MCF 10A (cell line): ENCODE measurements at regions not wholly inside any gene's neighbourhood (a gene's known extent, or its start where the extent isn't known, plus 50 kb on each side); places are given as distances from the start of the nearest gene placed in this dataset.
"Not testable (repeated sequence)": the region's sequence is repeated elsewhere in the genome, so short reads cannot be mapped to it uniquely, and the experiment has no call there.

Experiments
- BruUV-seq: library from RNA; stranded (reverse); fragments of 400-500 nt; replicated peaks from 2 replicates; lab custom pipeline; 2021; lab: Mats Ljungman, UMichigan
- CTCF ChIA-PET: fragments of 300-600 bp; sonication (Branson Sonifier 250); formaldehyde crosslinking; extraction: SDS; loops from one replicate; lab custom pipeline; 2021; ENCODE audit warnings: antibody characterized with exemption, inconsistent platforms; lab: Yijun Ruan, JAX
- POLR2A ChIA-PET: fragments of 300-600, 350-650 bp; sonication (Branson Sonifier 250); formaldehyde crosslinking; extraction: SDS; loops from one replicate; lab custom pipeline; 2020; ENCODE audit warnings: antibody characterized with exemption, inconsistent platforms; lab: Yijun Ruan, JAX
- DNase-seq: peaks from one replicate; pipeline ENCODE4 v3.0.0-alpha.2; 2018; ENCODE audit not compliant: unreplicated experiment
- H3K27ac Mint-ChIP-seq: one replicate; pipeline ENCODE4 v1.8.0; 2022; ENCODE audit warnings: mild to moderate bottlenecking, low read depth, mixed read lengths; ENCODE audit not compliant: unreplicated experiment
- H3K27me3 Mint-ChIP-seq: one replicate; pipeline ENCODE4 v1.8.0; 2022; ENCODE audit warnings: mixed read lengths; ENCODE audit not compliant: insufficient read depth, unreplicated experiment
- H3K36me3 Mint-ChIP-seq: one replicate; pipeline ENCODE4 v1.8.0; 2022; ENCODE audit warnings: mild to moderate bottlenecking, moderate library complexity, mixed read lengths; ENCODE audit not compliant: insufficient read depth, unreplicated experiment
- H3K4me1 Mint-ChIP-seq: one replicate; pipeline ENCODE4 v1.8.0; 2022; ENCODE audit warnings: mixed read lengths; ENCODE audit not compliant: insufficient read depth, unreplicated experiment
- H3K4me3 Mint-ChIP-seq: one replicate; pipeline ENCODE4 v1.8.0; 2022; ENCODE audit warnings: mild to moderate bottlenecking, moderate library complexity, mixed read lengths; ENCODE audit not compliant: unreplicated experiment
- H3K9me3 Mint-ChIP-seq: one replicate; pipeline ENCODE4 v1.8.0; 2022; ENCODE audit warnings: mixed read lengths; ENCODE audit not compliant: unreplicated experiment
- intact Hi-C: fragments of 100-400 bp; cut with micrococcal nuclease; formaldehyde crosslinking; loops from 2 replicates; pipeline ENCODE4 v1.14.1; 2022
- TF ChIP-seq, protein P1 (sequence below): fragments of 200-600 bp; IDR thresholded peaks from one replicate; pipeline ENCODE4 v1.8.0; 2022; ENCODE audit warnings: antibody characterized with exemption, mild to moderate bottlenecking; ENCODE audit not compliant: unreplicated experiment

DNA sequence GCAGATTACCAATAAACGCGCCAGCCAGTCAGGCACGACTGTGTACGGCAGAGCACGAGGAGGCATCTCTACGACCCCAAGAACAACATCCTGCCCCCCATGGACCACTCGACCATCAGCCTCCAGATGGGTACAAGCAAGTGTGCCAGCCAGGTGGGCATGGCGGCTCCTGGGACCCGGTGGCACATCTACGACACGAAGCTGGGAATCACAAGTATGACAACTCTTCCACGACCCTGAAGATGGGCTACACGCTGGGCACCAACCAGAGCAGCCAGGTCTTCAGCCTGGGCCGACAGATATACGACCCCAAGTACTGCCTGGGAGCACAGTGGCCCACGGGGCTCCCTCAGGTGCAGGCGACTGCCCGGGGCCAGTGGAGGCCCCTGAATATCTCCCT lies 217.6 kb downstream of the POTED start:
- BruUV-seq, result no TSS peak

DNA sequence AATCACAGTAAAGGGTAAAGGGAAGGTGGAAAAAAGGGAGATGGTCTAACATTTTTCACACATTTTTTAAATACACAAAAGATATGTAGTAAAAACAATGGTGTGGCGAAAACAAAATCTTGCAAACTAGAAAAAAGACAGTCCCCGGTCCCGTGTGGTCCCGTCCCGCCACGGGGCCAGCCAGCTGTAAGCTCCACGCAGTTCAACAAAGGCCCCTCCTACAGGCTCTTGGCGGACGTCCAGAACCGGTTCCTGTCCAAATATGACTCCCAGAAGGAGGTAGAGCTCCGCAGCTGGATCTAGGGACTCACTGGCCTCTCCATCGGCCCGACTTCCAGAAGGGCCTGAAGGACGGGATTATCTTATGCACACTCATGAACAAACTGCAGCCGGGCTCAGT lies 216.9 kb downstream of the POTED start:
- intact Hi-C loops, BruUV-seq, H3K9me3 Mint-ChIP-seq, DNase-seq, POLR2A ChIA-PET, H3K4me3 Mint-ChIP-seq, H3K27ac Mint-ChIP-seq, H3K27me3 Mint-ChIP-seq, H3K36me3 Mint-ChIP-seq, H3K4me1 Mint-ChIP-seq: not testable (repeated sequence)
- CTCF ChIA-PET, result interaction anchor here (0.7 kb wide), 1 partner anchor 47 kb away, joined by 3 read pairs; no protein-coding TSS in a partner anchor

More for the DNA sequence above, 217.6 kb downstream of the POTED start:
- ChIA-PET CTCF (interaction anchor here (0.7 kb wide), 1 partner anchor 46 kb away, joined by 3 read pairs; no protein-coding TSS in a partner anchor), POLR2A (no interaction called here)
- DNase-seq, result no peak
- intact Hi-C loops, result no loop called here
- Mint-ChIP-seq H3K4me3 (no peak overlapping the region), H3K27ac (no peak overlapping the region), H3K27me3 (no peaks in the 10 kb centered on the region), H3K4me1 (no peaks in the 10 kb centered on the region), H3K9me3 (peaks cover 8% of the 10 kb centered on the region), H3K36me3 (no peaks in the 10 kb centered on the region)
- TF ChIP-seq, protein P1, sequence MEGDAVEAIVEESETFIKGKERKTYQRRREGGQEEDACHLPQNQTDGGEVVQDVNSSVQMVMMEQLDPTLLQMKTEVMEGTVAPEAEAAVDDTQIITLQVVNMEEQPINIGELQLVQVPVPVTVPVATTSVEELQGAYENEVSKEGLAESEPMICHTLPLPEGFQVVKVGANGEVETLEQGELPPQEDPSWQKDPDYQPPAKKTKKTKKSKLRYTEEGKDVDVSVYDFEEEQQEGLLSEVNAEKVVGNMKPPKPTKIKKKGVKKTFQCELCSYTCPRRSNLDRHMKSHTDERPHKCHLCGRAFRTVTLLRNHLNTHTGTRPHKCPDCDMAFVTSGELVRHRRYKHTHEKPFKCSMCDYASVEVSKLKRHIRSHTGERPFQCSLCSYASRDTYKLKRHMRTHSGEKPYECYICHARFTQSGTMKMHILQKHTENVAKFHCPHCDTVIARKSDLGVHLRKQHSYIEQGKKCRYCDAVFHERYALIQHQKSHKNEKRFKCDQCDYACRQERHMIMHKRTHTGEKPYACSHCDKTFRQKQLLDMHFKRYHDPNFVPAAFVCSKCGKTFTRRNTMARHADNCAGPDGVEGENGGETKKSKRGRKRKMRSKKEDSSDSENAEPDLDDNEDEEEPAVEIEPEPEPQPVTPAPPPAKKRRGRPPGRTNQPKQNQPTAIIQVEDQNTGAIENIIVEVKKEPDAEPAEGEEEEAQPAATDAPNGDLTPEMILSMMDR, result no peak

DNA sequence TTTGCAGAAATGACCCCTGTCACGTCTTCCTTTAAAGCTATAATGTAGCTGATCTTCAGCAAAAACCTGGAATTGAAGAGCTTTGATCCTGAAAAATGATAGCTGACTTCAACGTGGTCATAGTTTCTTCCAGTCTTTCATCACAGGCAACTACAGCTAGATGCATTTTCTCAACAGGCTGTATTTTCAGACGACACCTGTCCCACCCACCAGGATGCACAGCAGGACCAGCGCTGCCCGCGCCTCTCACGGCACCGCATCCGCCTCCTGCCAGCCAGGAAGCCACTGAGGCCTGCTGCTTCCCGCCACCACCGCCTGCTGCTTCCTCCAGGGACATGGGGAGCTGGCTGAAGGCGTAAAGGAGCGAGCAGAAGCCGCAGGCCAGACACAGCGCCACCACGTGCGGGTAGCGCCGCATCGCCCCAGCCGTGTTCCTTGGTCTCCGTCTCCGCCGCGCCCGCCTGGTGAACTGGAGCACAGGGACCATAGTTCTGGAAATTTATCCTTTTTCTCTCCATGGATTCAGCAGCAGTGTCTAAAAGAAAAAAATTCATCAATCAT lies 215.7 kb downstream of the POTED start:
- CTCF ChIA-PET, H3K4me3 Mint-ChIP-seq, DNase-seq, POLR2A ChIA-PET, intact Hi-C loops, H3K36me3 Mint-ChIP-seq, H3K27me3 Mint-ChIP-seq, BruUV-seq, H3K9me3 Mint-ChIP-seq, H3K27ac Mint-ChIP-seq, H3K4me1 Mint-ChIP-seq: not testable (repeated sequence)

DNA sequence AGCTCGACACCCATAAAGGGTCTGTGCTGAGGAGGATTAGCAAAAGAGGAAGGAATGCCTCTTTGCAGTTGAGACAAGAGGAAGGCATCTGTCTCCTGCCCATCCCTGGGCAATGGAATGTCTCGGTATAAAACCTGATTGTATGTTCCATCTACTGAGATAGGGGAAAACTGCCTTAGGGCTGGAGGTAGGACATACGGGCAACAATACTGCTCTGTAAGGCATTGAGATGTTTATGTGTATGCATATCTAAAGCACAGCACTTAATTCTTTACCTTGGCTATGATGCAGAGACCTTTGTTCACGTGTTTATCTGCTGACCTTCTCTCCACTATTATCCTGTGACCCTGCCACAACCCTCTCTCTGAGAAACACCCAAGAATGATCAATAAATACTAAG lies 210.7 kb downstream of the POTED start:
- POLR2A ChIA-PET, intact Hi-C loops, H3K4me3 Mint-ChIP-seq, H3K4me1 Mint-ChIP-seq, H3K27ac Mint-ChIP-seq, H3K9me3 Mint-ChIP-seq, BruUV-seq, CTCF ChIA-PET, H3K36me3 Mint-ChIP-seq, DNase-seq, H3K27me3 Mint-ChIP-seq: not testable (repeated sequence)

DNA sequence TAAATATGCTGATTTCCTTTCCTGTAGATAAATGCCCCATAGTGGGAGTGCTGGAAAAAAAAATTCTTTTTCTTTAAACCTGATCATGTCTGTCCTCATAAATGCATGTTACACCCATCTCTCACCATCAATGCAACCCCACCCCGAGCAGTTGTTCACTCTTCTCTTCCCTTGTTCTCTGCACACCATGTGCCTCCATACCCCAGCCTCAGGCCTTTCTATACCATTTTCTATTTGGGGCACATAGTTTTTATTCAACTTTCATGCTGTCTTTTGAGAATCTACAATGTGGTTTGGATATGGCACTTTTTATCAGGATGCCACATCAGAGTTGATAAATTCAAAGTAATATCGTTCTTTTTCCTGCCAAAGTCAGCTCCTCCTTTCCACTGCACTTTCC lies 202.6 kb downstream of the POTED start:
- H3K36me3 Mint-ChIP-seq, BruUV-seq, H3K4me1 Mint-ChIP-seq, H3K27me3 Mint-ChIP-seq, intact Hi-C loops, POLR2A ChIA-PET, H3K27ac Mint-ChIP-seq, H3K4me3 Mint-ChIP-seq, CTCF ChIA-PET, DNase-seq: not testable (repeated sequence)
- peaks cover 19% of the 10 kb centered on the region for H3K9me3 Mint-ChIP-seq

DNA sequence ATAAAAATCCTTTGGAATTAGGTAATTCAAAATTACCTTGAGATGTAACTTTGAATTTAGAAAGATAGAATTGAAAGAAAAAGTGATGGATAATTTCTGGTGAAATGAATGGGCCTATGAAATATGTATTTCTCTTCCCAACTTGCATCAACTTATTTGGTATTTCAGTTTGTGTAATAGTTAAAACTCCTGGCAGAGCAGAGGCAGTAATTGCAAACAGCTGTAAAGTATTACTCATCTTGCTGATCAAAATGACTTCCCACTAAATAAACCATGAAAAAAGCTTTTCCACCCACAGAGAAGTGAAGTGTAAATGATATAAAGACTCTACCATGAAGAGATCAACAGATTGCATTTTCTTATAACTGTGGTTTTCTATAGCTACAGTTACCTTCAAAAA lies 201.0 kb downstream of the POTED start:
- H3K27ac Mint-ChIP-seq, DNase-seq, H3K4me1 Mint-ChIP-seq, CTCF ChIA-PET, intact Hi-C loops, H3K4me3 Mint-ChIP-seq, BruUV-seq, H3K27me3 Mint-ChIP-seq, POLR2A ChIA-PET, H3K36me3 Mint-ChIP-seq: not testable (repeated sequence)
- H3K9me3 Mint-ChIP-seq, result peaks cover 26% of the 10 kb centered on the region

DNA sequence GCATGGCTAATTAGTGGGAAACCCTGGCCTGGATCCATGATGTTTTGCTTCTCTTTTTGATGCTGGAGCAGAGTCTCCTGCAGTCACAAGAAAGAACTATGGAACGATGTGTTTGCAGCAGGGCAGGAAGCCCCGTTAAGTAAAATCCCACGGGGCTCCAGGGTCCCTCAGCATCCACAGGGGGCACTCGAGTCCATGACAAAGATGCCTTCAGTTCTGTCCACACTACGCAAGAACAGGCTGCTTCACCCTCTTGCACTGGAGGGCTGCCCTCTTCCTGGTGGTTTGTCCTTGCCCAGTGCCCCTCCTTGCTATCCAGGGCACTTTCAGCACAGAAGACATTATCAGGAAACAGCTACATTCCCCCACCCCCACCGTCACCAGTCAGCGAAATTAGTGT lies 196.9 kb downstream of the POTED start:
- H3K9me3 Mint-ChIP-seq, result peaks cover 34% of the 10 kb centered on the region
- H3K27ac Mint-ChIP-seq, POLR2A ChIA-PET, intact Hi-C loops, H3K4me3 Mint-ChIP-seq, CTCF ChIA-PET, H3K27me3 Mint-ChIP-seq, H3K4me1 Mint-ChIP-seq, BruUV-seq, DNase-seq, H3K36me3 Mint-ChIP-seq: not testable (repeated sequence)

DNA sequence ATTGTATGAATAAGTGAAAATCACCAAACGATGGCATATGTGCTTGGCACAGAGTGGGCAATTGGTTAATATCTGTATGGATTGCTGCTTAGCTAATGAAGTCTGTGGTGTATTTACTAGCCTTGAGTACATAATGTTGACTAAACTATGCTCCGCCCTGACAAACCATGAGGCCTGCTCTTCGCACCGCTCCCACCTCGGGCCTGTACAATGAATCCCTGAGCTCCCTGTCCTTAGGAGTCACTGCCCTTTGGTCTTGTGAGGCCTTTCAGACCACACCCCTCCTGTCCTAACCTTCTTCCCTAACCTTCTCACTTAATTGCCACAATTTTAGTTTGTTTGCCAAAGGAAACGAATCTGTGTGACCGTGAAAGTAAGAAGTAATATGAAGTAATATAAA lies 193.2 kb downstream of the POTED start:
- DNase-seq, BruUV-seq, H3K27me3 Mint-ChIP-seq, CTCF ChIA-PET, H3K36me3 Mint-ChIP-seq, POLR2A ChIA-PET, H3K4me3 Mint-ChIP-seq, intact Hi-C loops, H3K27ac Mint-ChIP-seq, H3K4me1 Mint-ChIP-seq: not testable (repeated sequence)
- peaks cover 22% of the 10 kb centered on the region for H3K9me3 Mint-ChIP-seq
